ENCODE measurements at regions not wholly inside any gene's neighbourhood (a gene's known extent, or its start where the extent isn't known, plus 50 kb on each side); places are given as distances from the start of the nearest gene placed in this dataset.

DNA sequence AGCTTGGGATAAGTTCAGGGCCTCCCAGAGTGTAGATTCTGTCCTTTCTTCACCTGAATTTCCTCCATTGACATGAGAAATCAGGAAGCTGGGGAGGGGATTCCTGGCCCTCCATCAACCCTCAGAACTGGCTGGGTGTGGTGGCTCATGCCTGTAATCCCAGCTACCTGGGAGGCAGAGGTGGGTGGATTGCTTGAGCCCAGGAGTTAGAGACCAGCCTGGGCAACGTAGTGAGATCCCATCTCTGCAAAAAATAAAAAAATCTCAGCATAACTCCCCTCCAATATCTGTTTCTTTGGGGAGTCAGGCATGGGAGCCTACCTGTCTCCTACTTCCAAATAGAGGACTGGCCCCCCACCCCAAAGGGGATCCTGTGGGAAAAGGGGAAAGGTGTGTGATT lies 59.8 kb upstream of the TBX3 start:
- TF ChIP-seq Cebpa-rat (IDR thresholded peaks at IDR 0.05), result no peak
- Histone ChIP-seq H3K9ac (no peak overlapping the region), H3K4me3 (no peak overlapping the region), H3K36me3 (no peaks in the 10 kb centered on the region), H3K27me3 (no peaks in the 10 kb centered on the region), H3K27ac (no peak overlapping the region), H3K4me2 (no peak overlapping the region), H3K9me3 (no peaks in the 10 kb centered on the region), H4K20me1 (no peaks in the 10 kb centered on the region), H3K4me1 (0 out of 2 replicates have a peak, but pooled peaks cover 5% of the 10 kb centered on the region)

- H3K36me3 ChIP-seq, result no peaks in the 10 kb centered on the region
- no peak for TF ChIP-seq Cebpa-rat (IDR thresholded peaks at IDR 0.05)
- no peak overlapping the region for H3K9ac ChIP-seq
- no peaks in the 10 kb centered on the region for H4K20me1 ChIP-seq
- 0 out of 2 replicates have a peak, but pooled peaks cover 5% of the 10 kb centered on the region for H3K4me1 ChIP-seq
- no peaks in the 10 kb centered on the region for H3K9me3 ChIP-seq
- H3K4me2 ChIP-seq, result no peak overlapping the region
- no peak overlapping the region for H3K27ac ChIP-seq
- no peaks in the 10 kb centered on the region for H3K27me3 ChIP-seq
- H3K4me3 ChIP-seq, result no peak overlapping the region
Measured at GRCh38 chr12:114743289-114743688, 59.3 kb upstream of the TBX3 start.

- Histone ChIP-seq H3K4me2 (no peak overlapping the region), H3K4me1 (0 out of 2 replicates have a peak, but pooled peaks cover 5% of the 10 kb centered on the region)
Measured at GRCh38 chr12:114742363-114742762, 58.4 kb upstream of the TBX3 start.

GRCh38 chr12:114741940-114742339 lies 58.0 kb upstream of the TBX3 start:
- Histone ChIP-seq H4K20me1 (no peaks in the 10 kb centered on the region), H3K27me3 (no peaks in the 10 kb centered on the region), H3K4me2 (no peak overlapping the region), H3K4me1 (0 out of 2 replicates have a peak, but pooled peaks cover 5% of the 10 kb centered on the region), H3K9me3 (no peaks in the 10 kb centered on the region), H3K36me3 (no peaks in the 10 kb centered on the region), H3K4me3 (no peak overlapping the region), H3K27ac (no peak overlapping the region), H3K9ac (no peak overlapping the region)
- no peak for TF ChIP-seq Cebpa-rat (IDR thresholded peaks at IDR 0.05)

More at GRCh38 chr12:114742363-114742762, 58.4 kb upstream of the TBX3 start:
- H4K20me1 ChIP-seq, result no peaks in the 10 kb centered on the region
- no peak overlapping the region for H3K27ac ChIP-seq
- no peak overlapping the region for H3K4me3 ChIP-seq
- H3K27me3 ChIP-seq, result no peaks in the 10 kb centered on the region
- TF ChIP-seq Cebpa-rat (IDR thresholded peaks at IDR 0.05), result no peak
- no peaks in the 10 kb centered on the region for H3K36me3 ChIP-seq
- H3K9me3 ChIP-seq, result no peaks in the 10 kb centered on the region
- no peak overlapping the region for H3K9ac ChIP-seq

DNA sequence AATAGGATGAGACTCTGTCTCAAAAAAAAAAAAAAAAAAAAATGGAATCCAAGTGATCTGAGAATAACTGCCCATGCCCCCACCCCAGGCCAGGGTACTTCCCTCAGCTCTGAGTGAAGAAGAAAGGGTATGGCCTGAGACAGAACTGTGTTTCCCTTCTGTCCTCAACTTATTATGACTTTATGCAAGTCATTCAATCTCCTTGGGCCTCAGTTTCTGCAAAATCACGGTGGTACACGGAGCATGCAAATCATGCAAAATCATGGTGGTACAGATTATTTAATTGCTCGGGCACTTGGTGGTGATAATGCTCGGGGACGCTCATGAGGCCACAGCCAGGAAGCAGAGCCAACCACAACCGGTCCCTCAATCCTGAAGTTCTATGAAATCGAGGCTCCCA lies 56.5 kb upstream of the TBX3 start:
- no peaks in the 10 kb centered on the region for H3K4me1 ChIP-seq
- H3K9me3 ChIP-seq, result no peaks in the 10 kb centered on the region; the same call in 1 of the 2 replicates
- no peak overlapping the region for H3K9ac ChIP-seq
- no peak overlapping the region for H3K27ac ChIP-seq
- no peaks in the 10 kb centered on the region for H4K20me1 ChIP-seq
- no peak overlapping the region for H3K4me3 ChIP-seq
- H3K36me3 ChIP-seq, result no peaks in the 10 kb centered on the region
- no peak for TF ChIP-seq Cebpa-rat (IDR thresholded peaks at IDR 0.05)
- no peaks in the 10 kb centered on the region for H3K27me3 ChIP-seq
- no peak overlapping the region for H3K4me2 ChIP-seq

DNA sequence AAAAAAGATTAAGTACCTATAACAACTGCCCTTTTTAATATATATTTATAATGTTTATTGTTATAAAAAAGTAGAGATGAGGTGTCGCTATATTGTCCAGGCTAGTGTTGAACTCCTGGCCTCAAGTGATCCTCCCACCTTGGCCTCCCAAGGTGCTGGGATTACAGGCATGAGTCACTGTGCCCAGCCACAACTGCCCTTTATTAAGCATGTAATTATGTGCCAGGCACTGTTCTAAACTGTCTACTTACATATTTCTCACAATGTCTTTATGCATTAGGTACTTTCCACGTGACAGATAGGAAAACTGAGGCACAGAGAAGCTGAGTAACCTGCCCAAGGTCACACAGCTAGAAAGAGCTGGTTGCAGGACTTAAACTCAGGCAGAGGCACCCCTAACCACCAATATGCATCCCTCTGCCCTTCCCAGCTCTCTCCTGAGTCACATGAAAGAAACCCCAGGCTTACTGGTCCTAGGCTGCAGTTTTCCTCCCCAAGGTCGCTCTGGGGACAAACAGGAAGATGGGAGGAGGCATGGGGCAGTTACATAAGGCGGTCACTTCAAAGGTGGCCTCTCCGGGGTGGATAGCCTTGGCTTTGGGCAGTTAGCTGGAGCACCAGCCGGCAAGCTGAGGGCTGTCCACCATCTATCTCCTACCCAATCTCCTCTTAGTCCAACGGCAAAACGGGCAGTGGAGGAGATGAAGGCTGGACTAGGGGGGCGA lies 54.6 kb upstream of the TBX3 start:
- H3K4me2 ChIP-seq, result no peak overlapping the region
- no peaks in the 10 kb centered on the region for H4K20me1 ChIP-seq
- H3K27ac ChIP-seq, result no peak overlapping the region
- H3K9me3 ChIP-seq, result no peaks in the 10 kb centered on the region; the same call in 1 of the 2 replicates
- TF ChIP-seq Cebpa-rat (IDR thresholded peaks at IDR 0.05), result no peak
- no peak overlapping the region for H3K9ac ChIP-seq
- H3K4me1 ChIP-seq, result no peaks in the 10 kb centered on the region
- H3K4me3 ChIP-seq, result no peak overlapping the region
- no peaks in the 10 kb centered on the region for H3K27me3 ChIP-seq
- no peaks in the 10 kb centered on the region for H3K36me3 ChIP-seq

DNA sequence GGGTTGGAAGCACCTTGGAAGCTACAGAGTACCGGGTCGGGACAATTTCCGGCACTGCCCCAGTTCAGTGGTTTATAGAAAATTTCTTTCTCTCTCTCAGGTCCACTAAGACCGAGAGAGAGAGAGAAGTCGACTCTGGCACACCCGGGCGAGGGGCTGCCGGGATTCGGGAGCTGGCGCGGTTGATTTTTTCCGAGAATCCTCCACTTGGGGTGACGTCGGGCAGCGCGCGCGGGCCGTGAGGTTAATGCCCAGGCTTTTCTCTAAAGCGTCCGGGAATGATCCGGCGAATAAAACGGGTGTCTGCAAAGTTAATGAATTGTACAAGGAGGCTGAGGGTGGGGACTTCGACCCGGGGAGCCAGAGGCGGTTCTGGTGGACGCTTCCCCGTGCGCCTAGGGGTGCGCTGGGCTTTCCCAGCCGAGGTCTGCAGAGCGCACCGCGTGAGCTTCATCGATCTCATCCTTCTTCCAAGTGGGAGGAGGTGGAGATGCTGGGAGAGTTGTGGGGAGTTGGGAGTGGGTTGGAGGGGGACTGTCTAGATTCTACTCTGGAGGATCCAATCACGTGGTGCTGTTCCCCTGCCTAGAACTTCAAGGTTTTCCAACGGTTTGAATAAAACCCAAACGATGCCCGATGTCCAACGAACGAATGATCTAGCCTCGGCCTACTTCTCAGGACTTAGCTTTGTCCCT lies 51.9 kb upstream of the TBX3 start:
- no peak overlapping the region for H3K4me2 ChIP-seq
- H3K27ac ChIP-seq, result no peak overlapping the region
- no peaks in the 10 kb centered on the region for H4K20me1 ChIP-seq
- H3K4me1 ChIP-seq, result no peaks in the 10 kb centered on the region
- H3K27me3 ChIP-seq, result no peaks in the 10 kb centered on the region
- no peak overlapping the region for H3K4me3 ChIP-seq
- no peak for TF ChIP-seq Cebpa-rat (IDR thresholded peaks at IDR 0.05)
- no peaks in the 10 kb centered on the region for H3K36me3 ChIP-seq
- H3K9me3 ChIP-seq, result no peaks in the 10 kb centered on the region; the same call in 1 of the 2 replicates
- no peak overlapping the region for H3K9ac ChIP-seq

DNA sequence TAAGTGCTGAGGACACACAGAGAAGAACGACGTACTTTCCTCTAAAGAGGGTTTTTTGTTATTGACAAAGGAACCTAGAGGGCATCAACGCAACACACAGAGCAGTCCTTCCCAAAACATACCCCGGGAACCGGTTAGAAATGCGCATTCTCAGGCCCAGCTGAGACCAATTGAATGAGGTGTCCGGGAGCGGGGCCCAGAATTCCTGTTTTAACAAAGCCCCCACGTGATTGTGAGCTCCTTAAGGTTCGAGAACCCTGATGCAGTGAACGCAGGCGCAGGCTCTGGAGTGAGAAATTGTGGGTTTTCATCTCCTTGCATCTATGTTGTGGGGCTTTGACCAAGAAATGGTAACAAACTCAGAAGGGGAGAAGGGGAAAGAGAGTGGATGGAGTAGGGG lies 51.0 kb upstream of the TBX3 start:
- no peaks in the 10 kb centered on the region for H3K36me3 ChIP-seq
- H3K9ac ChIP-seq, result no peak overlapping the region
- H3K9me3 ChIP-seq, result no peaks in the 10 kb centered on the region; the same call in 1 of the 2 replicates
- H4K20me1 ChIP-seq, result no peaks in the 10 kb centered on the region
- no peak overlapping the region for H3K4me3 ChIP-seq
- no peaks in the 10 kb centered on the region for H3K27me3 ChIP-seq
- TF ChIP-seq Cebpa-rat (IDR thresholded peaks at IDR 0.05), result no peak
- H3K27ac ChIP-seq, result no peak overlapping the region
- H3K4me1 ChIP-seq, result no peaks in the 10 kb centered on the region
- H3K4me2 ChIP-seq, result no peak overlapping the region

DNA sequence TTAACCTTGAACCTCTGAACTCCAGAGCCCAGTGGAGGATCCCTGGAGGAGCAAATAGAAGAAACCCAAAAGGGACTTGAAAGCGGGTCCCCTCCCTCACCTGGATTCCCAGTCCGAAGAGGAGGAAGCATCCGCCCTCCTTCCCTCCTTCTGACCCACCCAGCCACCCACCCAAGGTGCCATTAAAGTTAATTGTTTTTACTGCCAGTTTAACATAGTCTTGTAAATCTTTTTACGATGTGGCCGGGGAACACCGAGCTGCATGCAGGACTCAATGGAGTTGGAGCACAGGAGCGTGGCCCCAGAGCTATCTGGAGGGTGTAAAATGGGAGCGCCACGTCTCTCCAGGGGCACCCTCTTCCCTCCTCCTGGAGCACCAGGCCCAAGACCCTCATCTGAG lies 49.9 kb upstream of the TBX3 start:
- H3K36me3 ChIP-seq, result no peaks in the 10 kb centered on the region
- TF ChIP-seq Cebpa-rat (IDR thresholded peaks at IDR 0.05), result no peak
- H3K27ac ChIP-seq, result no peak overlapping the region
- H3K9me3 ChIP-seq, result no peaks in the 10 kb centered on the region; the same call in 1 of the 2 replicates
- no peaks in the 10 kb centered on the region for H4K20me1 ChIP-seq
- no peak overlapping the region for H3K9ac ChIP-seq
- no peak overlapping the region for H3K4me2 ChIP-seq
- no peaks in the 10 kb centered on the region for H3K27me3 ChIP-seq
- H3K4me1 ChIP-seq, result no peaks in the 10 kb centered on the region
- no peak overlapping the region for H3K4me3 ChIP-seq

Measured in BLaER1 (cell line).